GM12892 (cell line): ENCODE measurements at regions not wholly inside any gene's neighbourhood (a gene's known extent, or its start where the extent isn't known, plus 50 kb on each side); places are given as distances from the start of the nearest gene placed in this dataset.

Experiments
- DNase-seq: peaks from one replicate; pipeline ENCODE4 v3.0.0; 2011; ENCODE audit not compliant: insufficient read length
- FAIRE-seq: peaks from 2 replicates; lab custom pipeline; 2011; peaks lifted over from hg19 to GRCh38; lab: Jason Lieb, UNC
- POLR2A ChIP-seq: IDR thresholded peaks from 2 replicates; pipeline ENCODE4 v1.6.1; 2011; ENCODE audit warnings: low read depth, low read length, control low read depth
- POLR2AphosphoS5 ChIP-seq: IDR thresholded peaks from 2 replicates; pipeline ENCODE4 v1.6.1; 2011; ENCODE audit warnings: low read depth, low read length, control low read depth
- TAF1 ChIP-seq: IDR thresholded peaks from 2 replicates; pipeline ENCODE4 v1.6.1; 2011; ENCODE audit warnings: low read depth, mild to moderate bottlenecking, control low read depth, low read length, borderline replicate concordance

DNA sequence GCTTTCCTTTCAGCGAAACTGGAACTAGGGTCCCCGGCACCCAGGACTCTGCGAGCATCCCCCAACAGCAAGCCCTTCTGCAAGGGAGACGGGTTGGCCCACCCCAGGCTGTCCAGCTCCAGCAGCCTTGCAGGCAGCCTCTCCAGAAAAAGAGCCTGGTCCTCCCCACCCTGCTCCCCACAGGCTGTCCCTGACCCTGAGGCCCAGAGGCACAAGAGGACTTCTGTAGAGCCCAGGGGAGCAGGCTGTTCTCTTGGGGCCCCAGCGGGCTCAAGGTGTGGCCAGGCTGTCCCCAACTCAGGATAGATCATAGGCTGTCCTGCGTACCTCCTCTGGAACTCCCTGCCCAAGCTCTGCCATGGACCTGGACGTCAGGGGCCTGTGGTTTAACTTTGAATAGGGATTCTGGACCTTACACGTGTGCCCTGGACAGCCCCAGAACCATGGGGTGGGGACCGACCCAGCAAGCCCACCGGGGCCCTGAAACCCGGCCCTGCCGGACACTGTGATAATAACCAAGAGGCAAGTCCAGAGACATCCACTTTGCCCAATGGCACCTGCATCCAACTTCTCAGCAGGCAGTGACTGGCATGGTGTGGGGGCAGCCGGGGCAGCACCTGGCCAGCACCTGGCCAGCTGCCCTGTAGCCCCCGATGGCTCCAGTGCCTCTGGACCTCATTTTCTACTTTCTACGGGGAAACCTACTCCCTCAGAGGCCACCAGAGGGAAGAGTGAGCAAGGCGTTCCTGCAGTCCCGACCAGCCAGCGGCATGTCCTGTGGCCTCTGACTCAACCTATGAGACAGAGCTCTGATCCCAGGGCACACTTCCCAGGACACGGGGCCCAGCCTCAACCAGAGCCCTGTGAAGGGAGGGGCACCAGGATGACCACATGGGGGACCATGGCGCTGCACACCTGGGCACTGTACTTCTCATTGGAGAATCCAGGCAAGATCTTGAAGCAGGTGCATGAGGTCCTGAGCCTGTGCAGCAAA, 50.9 kb upstream of the TPM4 start:
- TF ChIP-seq TAF1, result no peak
- TF ChIP-seq POLR2AphosphoS5, result no peak
- no peak for TF ChIP-seq POLR2A
- FAIRE-seq, result no peak
- DNase-seq, result no peak

DNA sequence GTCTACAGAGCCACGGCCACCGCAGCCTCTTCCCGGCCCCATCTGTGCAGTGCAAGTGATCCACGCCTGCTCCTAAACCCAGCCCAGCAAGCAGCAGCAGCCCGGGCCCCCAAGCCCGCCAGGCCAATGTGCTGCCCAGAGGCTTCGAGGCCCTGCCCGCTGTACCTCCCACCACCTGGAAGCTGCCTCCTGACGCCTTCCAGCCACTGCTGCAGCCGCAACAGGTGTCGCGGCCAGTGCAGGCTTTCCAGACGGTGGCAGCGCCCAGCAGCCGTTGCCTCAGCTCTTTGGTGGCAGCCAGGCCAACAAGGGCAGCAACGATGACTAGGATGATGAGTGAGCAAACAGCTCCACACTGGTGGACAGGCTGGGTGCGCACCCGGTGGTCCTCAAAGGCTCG, 50.2 kb upstream of the TPM4 start:
- no peak for FAIRE-seq
- TF ChIP-seq POLR2A, result no peak
- TF ChIP-seq POLR2AphosphoS5, result no peak
- no peak for DNase-seq
